GM23338 (cell line): ENCODE measurements at regions not wholly inside any gene's neighbourhood (a gene's known extent, or its start where the extent isn't known, plus 50 kb on each side); places are given as distances from the start of the nearest gene placed in this dataset.

Experiments
- ATAC-seq: fragments of 200-7000 bp; cut with Tn5 transposase; 3 replicates; pipeline ENCODE4 v1.9.1; 2020
- DNase-seq: peaks from one replicate; pipeline ENCODE4 v3.0.0-alpha.2; 2015; ENCODE audit warnings: low spot score
- H2AFZ ChIP-seq: fragments of 200-600 bp; sonication (generic); 2 replicates; pipeline ENCODE4 v1.8.0; 2016; ENCODE audit warnings: antibody characterized with exemption, mild to moderate bottlenecking, moderate library complexity
- H3F3A ChIP-seq: fragments of 200-600 bp; sonication (generic); replicated peaks from 2 replicates; pipeline ENCODE4 v1.8.0; 2017; ENCODE audit warnings: antibody characterized with exemption, mixed run types, low read depth
- H3K27ac ChIP-seq: fragments of 200-600 bp; sonication (generic); 2 replicates; pipeline ENCODE4 v1.6.1; 2016; ENCODE audit warnings: low read depth
- H3K27me3 ChIP-seq: fragments of 200-600 bp; sonication (generic); 2 replicates; pipeline ENCODE4 v1.8.0; 2016; ENCODE audit warnings: mild to moderate bottlenecking, mixed run types, moderate library complexity; ENCODE audit not compliant: insufficient read depth
- H3K36me3 ChIP-seq: fragments of 200-600 bp; sonication (generic); 2 replicates; pipeline ENCODE4 v1.8.0; 2016; ENCODE audit warnings: mild to moderate bottlenecking; ENCODE audit not compliant: insufficient read depth
- H3K4me1 ChIP-seq: fragments of 200-600 bp; sonication (generic); 2 replicates; pipeline ENCODE4 v1.8.0; 2016; ENCODE audit warnings: mild to moderate bottlenecking, moderate library complexity; ENCODE audit not compliant: insufficient read depth
- H3K4me2 ChIP-seq: fragments of 200-600 bp; sonication (generic); 2 replicates; pipeline ENCODE4 v1.7.1; 2017; ENCODE audit warnings: mixed run types
- H3K4me3 ChIP-seq: fragments of 200-600 bp; sonication (generic); 2 replicates; pipeline ENCODE4 v1.6.1; 2016; ENCODE audit warnings: mixed run types
- H3K79me2 ChIP-seq: fragments of 200-600 bp; sonication (generic); replicated peaks from 2 replicates; pipeline ENCODE4 v1.8.0; 2017; ENCODE audit warnings: mild to moderate bottlenecking; ENCODE audit not compliant: insufficient read depth
- H3K9me2 ChIP-seq: fragments of 200-600 bp; sonication (generic); 2 replicates; pipeline ENCODE4 v1.8.0; 2017; ENCODE audit not compliant: insufficient read depth
- H4K20me1 ChIP-seq: fragments of 200-600 bp; sonication (generic); replicated peaks from 2 replicates; pipeline ENCODE4 v1.8.0; 2017; ENCODE audit warnings: mild to moderate bottlenecking; ENCODE audit not compliant: insufficient read depth
- H3K27ac Mint-ChIP-seq: 2 replicates; pipeline ENCODE4 v1.8.0; 2020; ENCODE audit warnings: inconsistent platforms, mild to moderate bottlenecking, moderate library complexity, mixed read lengths
- H3K27me3 Mint-ChIP-seq: 3 replicates; pipeline ENCODE4 v1.8.0; 2022; ENCODE audit warnings: low read depth, mild to moderate bottlenecking, moderate library complexity, mixed read lengths, inconsistent platforms; ENCODE audit not compliant: insufficient read depth, poor library complexity
- H3K36me3 Mint-ChIP-seq: 3 replicates; pipeline ENCODE4 v1.8.0; 2021; ENCODE audit warnings: low read depth, mild to moderate bottlenecking, inconsistent platforms, moderate library complexity, mixed read lengths
- H3K4me1 Mint-ChIP-seq: 3 replicates; pipeline ENCODE4 v1.8.0; 2020; ENCODE audit warnings: mild to moderate bottlenecking, inconsistent platforms, mixed read lengths
- H3K4me3 Mint-ChIP-seq: 3 replicates; pipeline ENCODE4 v1.8.0; 2021; ENCODE audit warnings: moderate library complexity, mild to moderate bottlenecking, inconsistent platforms, mixed read lengths
- H3K9me3 Mint-ChIP-seq: 3 replicates; pipeline ENCODE4 v1.8.0; 2020; ENCODE audit warnings: moderate library complexity, mild to moderate bottlenecking, inconsistent platforms, mixed read lengths
- CREB1 ChIP-seq: fragments of 250-450 bp; sonication (Bioruptor Pico); IDR thresholded peaks from 2 replicates; pipeline ENCODE4 v1.5.0; 2020; ENCODE audit warnings: low read depth, mild to moderate bottlenecking, moderate library complexity
- EZH2 ChIP-seq: fragments of 200-600 bp; sonication (generic); IDR thresholded peaks from one replicate; pipeline ENCODE4 v1.8.0; 2017; ENCODE audit warnings: antibody characterized with exemption, mild to moderate bottlenecking, low read depth; ENCODE audit not compliant: unreplicated experiment
- EZH2phosphoT487 ChIP-seq: fragments of 200-600 bp; sonication (generic); IDR thresholded peaks from one replicate; pipeline ENCODE4 v1.8.1; 2018; ENCODE audit warnings: antibody characterized with exemption; ENCODE audit not compliant: unreplicated experiment
- JUNB ChIP-seq: IDR thresholded peaks from one replicate; pipeline ENCODE4 v1.6.1; 2016; ENCODE audit warnings: antibody characterized with exemption; ENCODE audit not compliant: unreplicated experiment
- NANOG ChIP-seq: IDR thresholded peaks from 2 replicates; pipeline ENCODE4 v1.6.1; 2016; ENCODE audit warnings: antibody characterized with exemption, borderline replicate concordance
- POLR2AphosphoS5 ChIP-seq: IDR thresholded peaks from 2 replicates; pipeline ENCODE4 v1.6.1; 2016; ENCODE audit warnings: antibody characterized with exemption, low read depth
- STAT1 ChIP-seq: IDR thresholded peaks from one replicate; pipeline ENCODE4 v1.6.1; 2016; ENCODE audit warnings: antibody characterized with exemption; ENCODE audit not compliant: unreplicated experiment
- ZNF331 ChIP-seq: fragments of 250-450 bp; sonication (Bioruptor Pico); IDR thresholded peaks from 2 replicates; pipeline ENCODE4 v1.5.0; 2020; ENCODE audit warnings: low read depth, mild to moderate bottlenecking, moderate library complexity
- TF ChIP-seq, protein P1 (sequence below): fragments of 250-450 bp; sonication (Bioruptor Pico); IDR thresholded peaks from 2 replicates; pipeline ENCODE4 v1.5.0; 2020; ENCODE audit warnings: mild to moderate bottlenecking, moderate library complexity
- TF ChIP-seq, protein P2 (sequence below): IDR thresholded peaks from 2 replicates; pipeline ENCODE4 v1.6.1; 2016; ENCODE audit warnings: antibody characterized with exemption

DNA sequence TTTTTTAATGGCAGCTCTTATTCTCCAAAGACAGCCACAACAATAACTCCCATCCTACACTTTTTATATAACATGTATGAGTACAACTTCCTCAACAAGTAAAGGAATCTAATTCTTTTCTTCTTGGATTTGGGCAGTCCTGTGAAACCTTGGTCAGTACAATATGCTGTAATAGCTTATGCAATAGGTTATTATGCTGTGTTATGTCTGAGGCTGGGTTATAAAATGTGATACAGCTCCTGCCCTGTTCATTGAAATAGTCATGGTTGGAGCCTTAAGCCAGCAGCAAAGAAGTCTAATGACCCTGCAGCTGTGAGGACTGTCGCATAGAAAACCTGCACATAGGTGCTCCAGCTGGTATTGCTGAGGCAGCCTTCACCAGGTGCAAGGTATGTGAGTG lies 215.8 kb upstream of the RASGEF1B start (continued):
- TF ChIP-seq, protein P1, sequence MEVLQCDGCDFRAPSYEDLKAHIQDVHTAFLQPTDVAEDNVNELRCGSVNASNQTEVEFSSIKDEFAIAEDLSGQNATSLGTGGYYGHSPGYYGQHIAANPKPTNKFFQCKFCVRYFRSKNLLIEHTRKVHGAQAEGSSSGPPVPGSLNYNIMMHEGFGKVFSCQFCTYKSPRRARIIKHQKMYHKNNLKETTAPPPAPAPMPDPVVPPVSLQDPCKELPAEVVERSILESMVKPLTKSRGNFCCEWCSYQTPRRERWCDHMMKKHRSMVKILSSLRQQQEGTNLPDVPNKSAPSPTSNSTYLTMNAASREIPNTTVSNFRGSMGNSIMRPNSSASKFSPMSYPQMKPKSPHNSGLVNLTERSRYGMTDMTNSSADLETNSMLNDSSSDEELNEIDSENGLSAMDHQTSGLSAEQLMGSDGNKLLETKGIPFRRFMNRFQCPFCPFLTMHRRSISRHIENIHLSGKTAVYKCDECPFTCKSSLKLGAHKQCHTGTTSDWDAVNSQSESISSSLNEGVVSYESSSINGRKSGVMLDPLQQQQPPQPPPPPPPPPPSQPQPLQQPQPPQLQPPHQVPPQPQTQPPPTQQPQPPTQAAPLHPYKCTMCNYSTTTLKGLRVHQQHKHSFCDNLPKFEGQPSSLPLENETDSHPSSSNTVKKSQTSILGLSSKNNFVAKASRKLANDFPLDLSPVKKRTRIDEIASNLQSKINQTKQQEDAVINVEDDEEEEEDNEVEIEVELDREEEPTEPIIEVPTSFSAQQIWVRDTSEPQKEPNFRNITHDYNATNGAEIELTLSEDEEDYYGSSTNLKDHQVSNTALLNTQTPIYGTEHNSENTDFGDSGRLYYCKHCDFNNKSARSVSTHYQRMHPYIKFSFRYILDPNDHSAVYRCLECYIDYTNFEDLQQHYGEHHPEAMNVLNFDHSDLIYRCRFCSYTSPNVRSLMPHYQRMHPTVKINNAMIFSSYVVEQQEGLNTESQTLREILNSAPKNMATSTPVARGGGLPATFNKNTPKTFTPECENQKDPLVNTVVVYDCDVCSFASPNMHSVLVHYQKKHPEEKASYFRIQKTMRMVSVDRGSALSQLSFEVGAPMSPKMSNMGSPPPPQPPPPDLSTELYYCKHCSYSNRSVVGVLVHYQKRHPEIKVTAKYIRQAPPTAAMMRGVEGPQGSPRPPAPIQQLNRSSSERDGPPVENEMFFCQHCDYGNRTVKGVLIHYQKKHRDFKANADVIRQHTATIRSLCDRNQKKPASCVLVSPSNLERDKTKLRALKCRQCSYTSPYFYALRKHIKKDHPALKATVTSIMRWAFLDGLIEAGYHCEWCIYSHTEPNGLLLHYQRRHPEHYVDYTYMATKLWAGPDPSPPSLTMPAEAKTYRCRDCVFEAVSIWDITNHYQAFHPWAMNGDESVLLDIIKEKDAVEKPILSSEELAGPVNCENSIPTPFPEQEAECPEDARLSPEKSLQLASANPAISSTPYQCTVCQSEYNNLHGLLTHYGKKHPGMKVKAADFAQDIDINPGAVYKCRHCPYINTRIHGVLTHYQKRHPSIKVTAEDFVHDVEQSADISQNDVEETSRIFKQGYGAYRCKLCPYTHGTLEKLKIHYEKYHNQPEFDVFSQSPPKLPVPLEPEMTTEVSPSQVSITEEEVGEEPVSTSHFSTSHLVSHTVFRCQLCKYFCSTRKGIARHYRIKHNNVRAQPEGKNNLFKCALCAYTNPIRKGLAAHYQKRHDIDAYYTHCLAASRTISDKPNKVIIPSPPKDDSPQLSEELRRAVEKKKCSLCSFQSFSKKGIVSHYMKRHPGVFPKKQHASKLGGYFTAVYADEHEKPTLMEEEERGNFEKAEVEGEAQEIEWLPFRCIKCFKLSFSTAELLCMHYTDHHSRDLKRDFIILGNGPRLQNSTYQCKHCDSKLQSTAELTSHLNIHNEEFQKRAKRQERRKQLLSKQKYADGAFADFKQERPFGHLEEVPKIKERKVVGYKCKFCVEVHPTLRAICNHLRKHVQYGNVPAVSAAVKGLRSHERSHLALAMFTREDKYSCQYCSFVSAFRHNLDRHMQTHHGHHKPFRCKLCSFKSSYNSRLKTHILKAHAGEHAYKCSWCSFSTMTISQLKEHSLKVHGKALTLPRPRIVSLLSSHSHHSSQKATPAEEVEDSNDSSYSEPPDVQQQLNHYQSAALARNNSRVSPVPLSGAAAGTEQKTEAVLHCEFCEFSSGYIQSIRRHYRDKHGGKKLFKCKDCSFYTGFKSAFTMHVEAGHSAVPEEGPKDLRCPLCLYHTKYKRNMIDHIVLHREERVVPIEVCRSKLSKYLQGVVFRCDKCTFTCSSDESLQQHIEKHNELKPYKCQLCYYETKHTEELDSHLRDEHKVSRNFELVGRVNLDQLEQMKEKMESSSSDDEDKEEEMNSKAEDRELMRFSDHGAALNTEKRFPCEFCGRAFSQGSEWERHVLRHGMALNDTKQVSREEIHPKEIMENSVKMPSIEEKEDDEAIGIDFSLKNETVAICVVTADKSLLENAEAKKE (CRISPR knock-in tag) = no peak
- TF ChIP-seq ZNF331 (CRISPR knock-in tag) (no peak), NANOG (no peak), EZH2phosphoT487 (no peak)

- H3K27ac ChIP-seq = no peak overlapping the region
- H3K9me2 ChIP-seq = no peaks in the 10 kb centered on the region
- H3K9me3 Mint-ChIP-seq = no peaks in the 10 kb centered on the region
- no peaks in the 10 kb centered on the region for H3K27me3 Mint-ChIP-seq
- no peaks in the 10 kb centered on the region for H3K36me3 Mint-ChIP-seq
- H3K4me2 ChIP-seq = no peak overlapping the region
- no peak overlapping the region for H2AFZ ChIP-seq
- H3K4me1 Mint-ChIP-seq = peaks cover 16% of the 10 kb centered on the region; the same call in 2 of the 3 replicates
- H3K4me3 Mint-ChIP-seq = no peak overlapping the region
- no peaks in the 10 kb centered on the region for H3K79me2 ChIP-seq
- H3K4me3 ChIP-seq = no peak overlapping the region
- H4K20me1 ChIP-seq = no peaks in the 10 kb centered on the region
- H3K27me3 ChIP-seq = no peaks in the 10 kb centered on the region
- DNase-seq (no peak), ATAC-seq (no peak)
- H3K27ac Mint-ChIP-seq = no peak overlapping the region
- no peaks in the 10 kb centered on the region; the same call in 1 of the 2 replicates for H3K4me1 ChIP-seq
- no peaks in the 10 kb centered on the region for H3K36me3 ChIP-seq
- no peaks in the 10 kb centered on the region for H3F3A ChIP-seq
- TF ChIP-seq POLR2AphosphoS5 (no peak), CREB1 (CRISPR knock-in tag) (no peak), NANOG (no peak), JUNB (no peak), STAT1 (no peak), EZH2 (no peak), ZNF331 (CRISPR knock-in tag) (no peak)
- TF ChIP-seq, protein P2, sequence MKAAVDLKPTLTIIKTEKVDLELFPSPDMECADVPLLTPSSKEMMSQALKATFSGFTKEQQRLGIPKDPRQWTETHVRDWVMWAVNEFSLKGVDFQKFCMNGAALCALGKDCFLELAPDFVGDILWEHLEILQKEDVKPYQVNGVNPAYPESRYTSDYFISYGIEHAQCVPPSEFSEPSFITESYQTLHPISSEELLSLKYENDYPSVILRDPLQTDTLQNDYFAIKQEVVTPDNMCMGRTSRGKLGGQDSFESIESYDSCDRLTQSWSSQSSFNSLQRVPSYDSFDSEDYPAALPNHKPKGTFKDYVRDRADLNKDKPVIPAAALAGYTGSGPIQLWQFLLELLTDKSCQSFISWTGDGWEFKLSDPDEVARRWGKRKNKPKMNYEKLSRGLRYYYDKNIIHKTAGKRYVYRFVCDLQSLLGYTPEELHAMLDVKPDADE = no peak
- TF ChIP-seq, protein P1 (CRISPR knock-in tag) = no peak
Measured at GRCh38 chr4:81685104-81685503, 213.4 kb upstream of the RASGEF1B start.
